Endodermal cell (in vitro differentiated cells): ENCODE measurements at regions not wholly inside any gene's neighbourhood (a gene's known extent, or its start where the extent isn't known, plus 50 kb on each side); places are given as distances from the start of the nearest gene placed in this dataset.
"Not testable (repeated sequence)": the region's sequence is repeated elsewhere in the genome, so short reads cannot be mapped to it uniquely, and the experiment has no call there.

Experiments
- DNase-seq: peaks from one replicate; pipeline ENCODE4 v3.0.0-alpha.2; 2017
- H3K27ac ChIP-seq: 2 replicates; pipeline ENCODE4 v1.5.1; 2013; ENCODE audit warnings: mild to moderate bottlenecking, low read depth, low read length, moderate library complexity
- H3K27me3 ChIP-seq: 2 replicates; pipeline ENCODE4 v1.6.1; 2013; ENCODE audit warnings: mild to moderate bottlenecking, low read length, moderate library complexity; ENCODE audit not compliant: insufficient read depth, control insufficient read depth, poor library complexity, severe bottlenecking
- H3K36me3 ChIP-seq: 2 replicates; pipeline ENCODE4 v1.7.0; 2013; ENCODE audit warnings: mild to moderate bottlenecking, low read length, moderate library complexity; ENCODE audit not compliant: control insufficient read depth, insufficient read depth
- H3K4me1 ChIP-seq: one replicate; pipeline ENCODE4 v1.7.0; 2013; ENCODE audit warnings: low read length; ENCODE audit not compliant: control insufficient read depth, insufficient read depth
- H3K4me3 ChIP-seq: 2 replicates; pipeline ENCODE4 v1.5.1; 2013; ENCODE audit warnings: mild to moderate bottlenecking, low read length, moderate library complexity
- H3K9ac ChIP-seq: 2 replicates; pipeline ENCODE4 v1.6.1; 2013; ENCODE audit warnings: mild to moderate bottlenecking, low read length, moderate library complexity; ENCODE audit not compliant: poor library complexity, severe bottlenecking; ENCODE audit errors: extremely low read depth
- H3K9me3 ChIP-seq: 2 replicates; pipeline ENCODE4 v1.6.1; 2013; ENCODE audit warnings: mild to moderate bottlenecking, low read length, moderate library complexity; ENCODE audit not compliant: control insufficient read depth
- H3K27ac Mint-ChIP-seq: 2 replicates; pipeline ENCODE4 v1.8.0; 2020; ENCODE audit warnings: mixed read lengths
- H3K27me3 Mint-ChIP-seq: 2 replicates; pipeline ENCODE4 v1.8.0; 2021; ENCODE audit warnings: mild to moderate bottlenecking, mixed read lengths; ENCODE audit not compliant: insufficient read depth
- H3K36me3 Mint-ChIP-seq: 2 replicates; pipeline ENCODE4 v1.8.0; 2020; ENCODE audit warnings: low read depth, mixed read lengths
- H3K4me1 Mint-ChIP-seq: 2 replicates; pipeline ENCODE4 v1.8.0; 2020; ENCODE audit warnings: mixed read lengths
- H3K4me3 Mint-ChIP-seq: 2 replicates; pipeline ENCODE4 v1.8.0; 2020; ENCODE audit warnings: mild to moderate bottlenecking, moderate library complexity, mixed read lengths
- H3K9me3 Mint-ChIP-seq: 2 replicates; pipeline ENCODE4 v1.8.0; 2020; ENCODE audit warnings: mild to moderate bottlenecking, mixed read lengths
- CTCF ChIP-seq: fragments of 200-600 bp; sonication (generic); conservative IDR thresholded peaks from 2 replicates; pipeline ENCODE4 v1.5.0; 2021; ENCODE audit warnings: antibody characterized with exemption, mild to moderate bottlenecking
- WGBS, 2 experiments: methylation state at CpG; one replicate each; pipeline versions ENCODE4 v1.1.5 to v1.1.7; 2013; ENCODE audit warnings: missing lambda C conversion rate in 2 of 2, mixed read lengths in 1 of 2; ENCODE audit not compliant: insufficient coverage in 1 of 2, insufficient read length in 1 of 2; 5-methylcytosine and 5-hydroxymethylcytosine counted together

- Mint-ChIP-seq H3K27me3 (no peaks in the 10 kb centered on the region), H3K4me1 (no peaks in the 10 kb centered on the region), H3K27ac (no peak overlapping the region), H3K36me3 (no peaks in the 10 kb centered on the region), H3K4me3 (no peak overlapping the region), H3K9me3 (peaks cover 58% of the 10 kb centered on the region)
- TF ChIP-seq CTCF = no peak
- H3K4me1 ChIP-seq = no peaks in the 10 kb centered on the region
- no peaks in the 10 kb centered on the region for H3K9me3 ChIP-seq
- 100% methylated on average over 2 of the region's 2 CpGs; no CpG with 5 or more reads in 1 of the 2 experiments for WGBS, 2 experiments
- H3K27me3 ChIP-seq = no peaks in the 10 kb centered on the region
- no peak overlapping the region for H3K27ac ChIP-seq
- no peak overlapping the region for H3K9ac ChIP-seq
- no peaks in the 10 kb centered on the region for H3K36me3 ChIP-seq
- H3K4me3 ChIP-seq = no peak overlapping the region
- no peak for DNase-seq
Measured at GRCh38 chrX:46117234-46117633, 428.0 kb downstream of the ZNF674 start.

GRCh38 chrX:46087310-46087709 lies 457.9 kb downstream of the ZNF674 start:
- not testable (repeated sequence) for H3K27me3 Mint-ChIP-seq, H3K4me1 Mint-ChIP-seq, H3K4me3 ChIP-seq, H3K4me3 Mint-ChIP-seq, DNase-seq, H3K4me1 ChIP-seq, H3K9me3 ChIP-seq, H3K27ac Mint-ChIP-seq, H3K27me3 ChIP-seq, H3K27ac ChIP-seq, H3K9ac ChIP-seq, H3K36me3 Mint-ChIP-seq, H3K36me3 ChIP-seq
- peaks cover 73% of the 10 kb centered on the region for H3K9me3 Mint-ChIP-seq
- 86 to 92% methylated on average over 4 to 6 of the region's 6 CpGs for WGBS, 2 experiments

- 94 to 100% methylated on average over 1 to 5 of the region's 5 CpGs for WGBS, 2 experiments
- H3K4me3 Mint-ChIP-seq = not testable (repeated sequence)
Measured at GRCh38 chrX:46080121-46080520, 465.1 kb downstream of the ZNF674 start.

GRCh38 chrX:46072791-46073190 lies 472.4 kb downstream of the ZNF674 start:
- no peaks in the 10 kb centered on the region for H3K4me1 ChIP-seq
- H3K27ac ChIP-seq = no peak overlapping the region
- H3K4me3 Mint-ChIP-seq = no peak overlapping the region
- H3K9ac ChIP-seq = no peak overlapping the region
- DNase-seq = no peak
- H3K4me3 ChIP-seq = no peak overlapping the region
- H3K9me3 ChIP-seq = no peaks in the 10 kb centered on the region
- H3K36me3 ChIP-seq = no peaks in the 10 kb centered on the region
- no peak overlapping the region for H3K27ac Mint-ChIP-seq
- TF ChIP-seq CTCF = no peak
- H3K4me1 Mint-ChIP-seq = no peaks in the 10 kb centered on the region
- no peaks in the 10 kb centered on the region for H3K27me3 Mint-ChIP-seq
- WGBS, 2 experiments = 90% methylated on average over 2 of the region's 3 CpGs; no CpG with 5 or more reads in 1 of the 2 experiments
- H3K27me3 ChIP-seq = no peaks in the 10 kb centered on the region
- peaks cover 58% of the 10 kb centered on the region for H3K9me3 Mint-ChIP-seq
- H3K36me3 Mint-ChIP-seq = no peaks in the 10 kb centered on the region

More at GRCh38 chrX:46080121-46080520, 465.1 kb downstream of the ZNF674 start:
- not testable (repeated sequence) for DNase-seq, H3K9me3 ChIP-seq, H3K4me1 Mint-ChIP-seq, H3K36me3 Mint-ChIP-seq, H3K4me3 ChIP-seq, H3K4me1 ChIP-seq, H3K27ac Mint-ChIP-seq, H3K27me3 ChIP-seq, H3K27ac ChIP-seq, H3K9ac ChIP-seq, H3K27me3 Mint-ChIP-seq, H3K36me3 ChIP-seq
- peaks cover 76% of the 10 kb centered on the region for H3K9me3 Mint-ChIP-seq
